Stomach (tissue), 8 donors: ENCODE measurements at regions not wholly inside any gene's neighbourhood (a gene's known extent, or its start where the extent isn't known, plus 50 kb on each side); places are given as distances from the start of the nearest gene placed in this dataset.

Experiments used
- DNase-seq, 2 donors: peaks; one replicate each; pipeline versions ENCODE4 v3.0.0 to v3.0.0-alpha.2; 2013 to 2019
- H3K27ac ChIP-seq, 5 donors: fragments of 200-600 bp in 4 of 5; sonication (generic) in 4 of 5; one replicate each; pipeline ENCODE4 v1.5.1; 2013 to 2019; ENCODE audit warnings: mild to moderate bottlenecking in 1 of 5, moderate library complexity in 1 of 5
- H3K27me3 ChIP-seq, 3 donors: fragments of 200-600 bp; sonication (generic); one replicate each; pipeline ENCODE4 v1.5.1; 2017 to 2019; ENCODE audit warnings: mixed run types in 1 of 3
- H3K36me3 ChIP-seq, 4 donors: fragments of 200-600 bp; sonication (generic); 1 replicate in 3 of 4; 2 replicates in 1 of 4; pipeline ENCODE4 v1.5.1; 2016 to 2019
- H3K4me1 ChIP-seq, 4 donors: fragments of 200-600 bp; sonication (generic); one replicate each; pipeline ENCODE4 v1.5.1; 2016 to 2019
- H3K4me3 ChIP-seq, 4 donors: fragments of 200-600 bp; sonication (generic) in 3 of 4; one replicate each; pipeline ENCODE4 v1.5.1; 2016 to 2019; ENCODE audit warnings: mild to moderate bottlenecking in 1 of 4
- H3K9me3 ChIP-seq, 4 donors: fragments of 200-600 bp; sonication (generic); one replicate each; pipeline ENCODE4 v1.5.1; 2016 to 2019
- EP300 ChIP-seq: sonication (generic); formaldehyde crosslinking; IDR thresholded peaks from one replicate; pipeline ENCODE4 v1.6.1; 2017; ENCODE audit warnings: antibody characterized with exemption
- POLR2A ChIP-seq, 4 donors: fragments of 450-650 bp; IDR thresholded peaks; one replicate each; pipeline ENCODE4 v1.6.1; 2016; ENCODE audit warnings: antibody characterized with exemption in 4 of 4, control low read depth in 2 of 4, mild to moderate bottlenecking in 1 of 4, moderate library complexity in 1 of 4
- POLR2AphosphoS5 ChIP-seq, 3 donors: sonication (generic); formaldehyde crosslinking; IDR thresholded peaks; one replicate each; pipeline ENCODE4 v1.6.1; 2016; ENCODE audit warnings: antibody characterized with exemption in 3 of 3
- WGBS, 5 donors: extraction: QIAGEN DNeasy Blood & Tissue Kit in 3 of 5; methylation state at CpG; one replicate each; pipeline versions ENCODE4 v1.1.5 to v1.1.7; 2013 to 2018; 5-methylcytosine and 5-hydroxymethylcytosine counted together
- intact Hi-C: fragments of 100-400 bp; cut with DNase I; formaldehyde crosslinking; loops from one replicate; pipeline ENCODE4 v1.15.1; 2023; ENCODE audit warnings: low total_unique reads
- TF ChIP-seq, protein P1 (sequence below), 7 experiments: fragments of 450-650 bp in 4 of 7; fragments of 200-600 bp in 3 of 7; sonication (generic) in 3 of 7; IDR thresholded peaks; one replicate each; pipeline ENCODE4 v1.5.1; 2016 to 2019; ENCODE audit warnings: antibody characterized with exemption in 7 of 7, control low read depth in 2 of 7, mild to moderate bottlenecking in 1 of 7
- donor health status: healthy with polysubstance abuse.
- donor health status: Bipolar disorder and iron deficiency.
- donor health status: healthy.

DNA sequence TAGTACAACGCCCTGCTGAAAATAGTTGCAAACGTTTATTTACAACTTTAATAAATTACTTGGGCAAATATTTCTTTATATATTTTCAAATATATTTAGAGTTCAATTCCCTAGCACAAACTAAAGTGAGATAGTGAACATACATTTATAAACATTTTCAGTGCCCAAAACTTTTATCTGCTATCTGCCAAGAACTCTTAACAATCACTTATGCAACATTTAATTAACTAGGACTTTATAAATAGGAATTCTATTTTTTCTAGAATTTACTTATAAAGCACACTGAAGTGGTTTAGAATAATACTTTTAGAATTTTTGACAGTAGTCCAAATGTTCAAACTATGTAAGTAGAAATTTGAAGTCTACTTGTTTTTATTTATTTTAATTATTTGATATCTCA, 452.6 kb upstream of the RGS17 start:
- TF ChIP-seq POLR2AphosphoS5 (IDR thresholded peaks at IDR 0.05) (no peak), POLR2A (IDR thresholded peaks at IDR 0.05) (no peak), EP300 (no peak)
- TF ChIP-seq, protein P1, sequence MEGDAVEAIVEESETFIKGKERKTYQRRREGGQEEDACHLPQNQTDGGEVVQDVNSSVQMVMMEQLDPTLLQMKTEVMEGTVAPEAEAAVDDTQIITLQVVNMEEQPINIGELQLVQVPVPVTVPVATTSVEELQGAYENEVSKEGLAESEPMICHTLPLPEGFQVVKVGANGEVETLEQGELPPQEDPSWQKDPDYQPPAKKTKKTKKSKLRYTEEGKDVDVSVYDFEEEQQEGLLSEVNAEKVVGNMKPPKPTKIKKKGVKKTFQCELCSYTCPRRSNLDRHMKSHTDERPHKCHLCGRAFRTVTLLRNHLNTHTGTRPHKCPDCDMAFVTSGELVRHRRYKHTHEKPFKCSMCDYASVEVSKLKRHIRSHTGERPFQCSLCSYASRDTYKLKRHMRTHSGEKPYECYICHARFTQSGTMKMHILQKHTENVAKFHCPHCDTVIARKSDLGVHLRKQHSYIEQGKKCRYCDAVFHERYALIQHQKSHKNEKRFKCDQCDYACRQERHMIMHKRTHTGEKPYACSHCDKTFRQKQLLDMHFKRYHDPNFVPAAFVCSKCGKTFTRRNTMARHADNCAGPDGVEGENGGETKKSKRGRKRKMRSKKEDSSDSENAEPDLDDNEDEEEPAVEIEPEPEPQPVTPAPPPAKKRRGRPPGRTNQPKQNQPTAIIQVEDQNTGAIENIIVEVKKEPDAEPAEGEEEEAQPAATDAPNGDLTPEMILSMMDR (IDR thresholded peaks at IDR 0.05) = no peak

DNA sequence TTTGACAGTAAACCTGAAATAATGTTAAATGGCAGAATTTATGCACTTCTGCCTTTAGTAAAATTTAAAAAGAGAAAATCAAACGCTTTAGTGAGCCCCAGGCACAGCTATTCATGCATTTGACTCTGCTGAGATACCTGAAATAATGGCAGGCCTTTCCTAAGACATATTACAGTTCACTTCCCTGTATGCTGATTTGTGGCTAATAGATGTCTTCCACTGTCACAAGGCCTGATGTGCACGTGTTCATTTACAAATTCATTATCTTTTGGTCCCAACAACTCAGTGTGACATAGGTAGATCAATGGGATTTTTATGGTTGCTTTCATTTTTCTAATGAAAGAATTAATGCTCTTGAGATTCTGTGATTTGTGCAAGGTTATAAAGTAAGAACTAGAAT, 449.7 kb upstream of the RGS17 start:
- Histone ChIP-seq H3K9me3 (peaks cover 0 to 7% (median 0%) of the 10 kb centered on the region in 4 donors), H3K27me3 (no peaks in the 10 kb centered on the region), H3K4me3 (no peak overlapping the region), H3K36me3 (no peaks in the 10 kb centered on the region), H3K4me1 (no peaks in the 10 kb centered on the region), H3K27ac (no peak overlapping the region)
- TF ChIP-seq POLR2AphosphoS5 (IDR thresholded peaks at IDR 0.05) = no peak
- TF ChIP-seq, protein P1 (IDR thresholded peaks at IDR 0.05) = no peak
- TF ChIP-seq EP300 = no peak
- no peak for TF ChIP-seq POLR2A (IDR thresholded peaks at IDR 0.05)
- intact Hi-C loops = no loop called here
- DNase-seq = no peak
- WGBS, 5 donors = 47 to 65% (median 55%) methylated on average over 2 of the region's 2 CpGs

More for the DNA sequence above, 452.6 kb upstream of the RGS17 start:
- 58 to 78% (median 65%) methylated on average over 2 of the region's 2 CpGs for WGBS, 5 donors
- Histone ChIP-seq H3K4me1 (no peaks in the 10 kb centered on the region), H3K27me3 (no peaks in the 10 kb centered on the region), H3K27ac (no peak overlapping the region), H3K36me3 (no peaks in the 10 kb centered on the region), H3K9me3 (peaks cover 0 to 7% (median 0%) of the 10 kb centered on the region in 4 donors), H3K4me3 (no peak overlapping the region)
- intact Hi-C loops = no loop called here
- DNase-seq = no peak

DNA sequence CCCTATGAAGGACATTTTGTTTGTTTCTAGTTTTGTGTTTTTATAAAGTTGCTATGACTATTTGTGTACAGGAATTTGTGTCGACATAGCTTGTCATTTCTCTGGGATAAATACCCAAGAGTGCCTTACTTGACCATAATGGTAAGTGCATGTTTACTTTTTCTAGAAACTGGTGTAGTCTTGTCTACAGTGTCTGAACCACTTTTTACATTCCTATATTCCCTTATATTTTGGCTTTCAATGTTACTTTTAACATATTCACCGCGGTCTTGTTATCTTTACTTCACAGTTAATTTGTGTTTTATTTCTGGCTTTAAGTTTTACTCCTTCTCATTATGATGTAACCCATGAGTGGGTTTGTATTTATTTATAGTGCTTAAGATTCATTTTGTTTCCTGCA, 444.4 kb upstream of the RGS17 start:
- H3K27me3 ChIP-seq = no peaks in the 10 kb centered on the region
- no peaks in the 10 kb centered on the region for H3K4me1 ChIP-seq
- 79 to 98% (median 95%) methylated on average over 3 of the region's 3 CpGs for WGBS, 5 donors
- no peaks in the 10 kb centered on the region for H3K36me3 ChIP-seq
- no peak overlapping the region for H3K27ac ChIP-seq
- TF ChIP-seq POLR2AphosphoS5 (IDR thresholded peaks at IDR 0.05) (no peak), EP300 (no peak)
- intact Hi-C loops = no loop called here
- DNase-seq = no peak
- H3K4me3 ChIP-seq = no peak overlapping the region
- peaks cover 0 to 7% (median 0%) of the 10 kb centered on the region in 4 donors for H3K9me3 ChIP-seq

DNA sequence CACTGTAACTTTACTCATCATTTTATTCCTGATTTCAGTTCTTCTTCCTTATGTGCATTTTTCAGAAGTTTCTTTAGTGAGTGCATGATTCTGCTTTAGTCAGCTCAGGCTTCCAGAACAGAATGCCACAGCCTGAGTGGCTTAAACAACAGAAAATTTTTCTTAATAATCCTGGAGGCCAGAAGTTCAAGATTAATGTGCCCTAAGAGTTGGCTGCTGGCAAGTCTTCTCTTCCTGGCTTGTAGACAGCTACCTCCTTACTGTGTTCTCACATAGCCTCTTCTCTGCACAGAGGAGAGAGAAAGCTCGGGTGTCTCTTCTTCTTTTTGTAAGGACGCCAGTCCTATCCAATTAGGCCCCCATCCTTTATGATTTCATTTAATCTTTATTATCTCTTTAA, 443.1 kb upstream of the RGS17 start:
- TF ChIP-seq, protein P1 (IDR thresholded peaks at IDR 0.05) = no peak
- TF ChIP-seq EP300 (no peak), POLR2AphosphoS5 (IDR thresholded peaks at IDR 0.05) (no peak), POLR2A (IDR thresholded peaks at IDR 0.05) (no peak)
- no peak overlapping the region for H3K27ac ChIP-seq
- H3K9me3 ChIP-seq = peaks cover 0 to 4% (median 0%) of the 10 kb centered on the region in 4 donors
- H3K4me3 ChIP-seq = no peak overlapping the region
- 64 to 81% (median 74%) methylated on average over 2 of the region's 2 CpGs for WGBS, 5 donors
- H3K36me3 ChIP-seq = no peaks in the 10 kb centered on the region
- no peak for DNase-seq
- no peaks in the 10 kb centered on the region for H3K27me3 ChIP-seq
- intact Hi-C loops = no loop called here
- H3K4me1 ChIP-seq = no peaks in the 10 kb centered on the region

DNA sequence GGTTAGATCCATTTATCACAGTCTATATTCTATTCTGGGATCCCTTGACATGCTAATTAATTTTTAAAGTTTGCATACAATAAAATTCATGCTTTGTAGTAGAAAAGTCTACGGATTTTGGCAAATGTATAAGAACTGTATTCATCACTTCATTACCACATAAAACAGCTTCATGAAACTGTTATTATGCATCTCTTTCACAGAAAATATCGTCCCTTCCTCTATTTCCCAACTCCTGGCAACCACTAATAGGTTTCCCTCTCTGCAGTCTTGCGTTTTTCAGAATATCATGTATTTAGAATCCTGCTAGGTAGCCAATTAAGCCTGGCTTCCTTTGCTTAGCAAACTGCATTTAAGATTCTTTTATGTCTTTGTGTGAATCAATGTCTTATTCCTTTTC, 441.3 kb upstream of the RGS17 start:
- H3K9me3 ChIP-seq = no peaks in the 10 kb centered on the region
- H3K4me3 ChIP-seq = no peak overlapping the region
- intact Hi-C loops = no loop called here
- no peaks in the 10 kb centered on the region for H3K36me3 ChIP-seq
- no peak for TF ChIP-seq POLR2A (IDR thresholded peaks at IDR 0.05)
- TF ChIP-seq, protein P1 (IDR thresholded peaks at IDR 0.05) = no peak
- no peak for TF ChIP-seq POLR2AphosphoS5 (IDR thresholded peaks at IDR 0.05)
- no peak for TF ChIP-seq EP300
- no peak overlapping the region for H3K27ac ChIP-seq
- H3K27me3 ChIP-seq = no peaks in the 10 kb centered on the region
- H3K4me1 ChIP-seq = no peaks in the 10 kb centered on the region
- DNase-seq = no peak
- 66 to 82% (median 79%) methylated on average over 3 of the region's 3 CpGs for WGBS, 5 donors
